GM20000 (cell line): ENCODE measurements at regions not wholly inside any gene's neighbourhood (a gene's known extent, or its start where the extent isn't known, plus 50 kb on each side); places are given as distances from the start of the nearest gene placed in this dataset.

Experiments used
- DNase-seq: peaks from one replicate; pipeline ENCODE4 v3.0.0; 2012; ENCODE audit warnings: low spot score
- CTCF ChIP-seq: IDR thresholded peaks from 2 replicates; pipeline ENCODE4 v1.5.1; 2012; ENCODE audit warnings: mild to moderate bottlenecking, control low read depth; ENCODE audit errors: extremely low read depth, missing control alignments

- TF ChIP-seq CTCF, result no peak
These were observed 66.3 kb upstream of the UFM1 start for GRCh38 chr13:38283346-38283745.

GRCh38 chr13:38265132-38265497, 84.5 kb upstream of the UFM1 start:
- TF ChIP-seq CTCF, result no peak
- DNase-seq, result no peak

More at GRCh38 chr13:38283346-38283745, 66.3 kb upstream of the UFM1 start:
- DNase-seq, result no peak

- TF ChIP-seq CTCF, result no peak
- DNase-seq, result no peak
These were observed 85.1 kb upstream of the UFM1 start for GRCh38 chr13:38264363-38265131.

GRCh38 chr13:38262211-38262610, 87.4 kb upstream of the UFM1 start:
- DNase-seq, result no peak
- no peak for TF ChIP-seq CTCF

- no peak for TF ChIP-seq CTCF
- DNase-seq, result no peak
These were observed 94.1 kb upstream of the UFM1 start for GRCh38 chr13:38255600-38255999.

- DNase-seq, result no peak
- TF ChIP-seq CTCF, result no peak
These were observed 109.8 kb upstream of the UFM1 start for GRCh38 chr13:38239874-38240273.

- no peak for DNase-seq
- no peak for TF ChIP-seq CTCF
These were observed 121.3 kb upstream of the UFM1 start for GRCh38 chr13:38228322-38228721.
